Left ventricle myocardium inferior (tissue), 1 donor: ENCODE measurements at regions not wholly inside any gene's neighbourhood (a gene's known extent, or its start where the extent isn't known, plus 50 kb on each side); places are given as distances from the start of the nearest gene placed in this dataset.
"Not testable (repeated sequence)": the region's sequence is repeated elsewhere in the genome, so short reads cannot be mapped to it uniquely, and the experiment has no call there.

Experiments
- DNase-seq: peaks from one replicate; pipeline ENCODE4 v3.0.0-alpha.2; 2020
- H3K27ac ChIP-seq: fragments of 200-600 bp; replicated peaks from 2 replicates; pipeline ENCODE4 v1.8.0; 2021
- H3K27me3 ChIP-seq: fragments of 200-600 bp; 2 replicates; pipeline ENCODE4 v1.8.0; 2021; ENCODE audit warnings: low read depth
- H3K36me3 ChIP-seq: fragments of 200-600 bp; 2 replicates; pipeline ENCODE4 v1.8.0; 2021
- H3K4me1 ChIP-seq: fragments of 200-600 bp; 2 replicates; pipeline ENCODE4 v1.8.0; 2021
- H3K4me3 ChIP-seq: fragments of 200-600 bp; 2 replicates; pipeline ENCODE4 v1.8.0; 2021; ENCODE audit warnings: mild to moderate bottlenecking, moderate library complexity
- H3K9me3 ChIP-seq: fragments of 200-600 bp; replicated peaks from 2 replicates; pipeline ENCODE4 v1.8.0; 2021
- intact Hi-C: fragments of 100-400 bp; cut with micrococcal nuclease; formaldehyde crosslinking; loops from one replicate; pipeline ENCODE4 v1.11.0; 2022
- TF ChIP-seq, protein P1 (sequence below): fragments of 200-600 bp; IDR thresholded peaks from 2 replicates; pipeline ENCODE4 v1.8.0; 2021; ENCODE audit warnings: antibody characterized with exemption, mild to moderate bottlenecking, borderline replicate concordance
- donor health status: DM: no; HTN: yes; CAD: no; lungs with severe emphysema.

DNA sequence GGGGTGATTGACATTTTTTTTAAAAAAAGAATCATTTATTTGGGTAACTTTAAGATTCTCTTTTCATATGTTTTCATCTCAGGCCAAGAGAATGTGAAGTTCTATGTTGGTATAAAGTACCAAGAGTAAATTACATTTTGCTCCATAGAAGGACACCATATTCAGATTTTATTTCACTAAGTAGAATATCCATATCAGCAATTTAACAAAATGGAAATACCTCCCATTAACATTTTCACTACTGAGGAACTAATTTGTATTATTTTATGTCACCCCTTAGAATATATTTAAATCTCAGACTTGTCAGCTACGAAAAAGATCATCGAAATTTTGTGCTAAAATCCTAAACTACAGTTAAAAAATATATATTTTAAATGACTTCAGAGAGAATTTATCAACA lies 274.3 kb downstream of the SEMA3D start:
- Histone ChIP-seq H3K9me3 (no peaks in the 10 kb centered on the region), H3K27me3 (no peaks in the 10 kb centered on the region), H3K4me1 (no peaks in the 10 kb centered on the region), H3K27ac (no peak overlapping the region), H3K36me3 (no peaks in the 10 kb centered on the region), H3K4me3 (no peak overlapping the region)
- TF ChIP-seq, protein P1, sequence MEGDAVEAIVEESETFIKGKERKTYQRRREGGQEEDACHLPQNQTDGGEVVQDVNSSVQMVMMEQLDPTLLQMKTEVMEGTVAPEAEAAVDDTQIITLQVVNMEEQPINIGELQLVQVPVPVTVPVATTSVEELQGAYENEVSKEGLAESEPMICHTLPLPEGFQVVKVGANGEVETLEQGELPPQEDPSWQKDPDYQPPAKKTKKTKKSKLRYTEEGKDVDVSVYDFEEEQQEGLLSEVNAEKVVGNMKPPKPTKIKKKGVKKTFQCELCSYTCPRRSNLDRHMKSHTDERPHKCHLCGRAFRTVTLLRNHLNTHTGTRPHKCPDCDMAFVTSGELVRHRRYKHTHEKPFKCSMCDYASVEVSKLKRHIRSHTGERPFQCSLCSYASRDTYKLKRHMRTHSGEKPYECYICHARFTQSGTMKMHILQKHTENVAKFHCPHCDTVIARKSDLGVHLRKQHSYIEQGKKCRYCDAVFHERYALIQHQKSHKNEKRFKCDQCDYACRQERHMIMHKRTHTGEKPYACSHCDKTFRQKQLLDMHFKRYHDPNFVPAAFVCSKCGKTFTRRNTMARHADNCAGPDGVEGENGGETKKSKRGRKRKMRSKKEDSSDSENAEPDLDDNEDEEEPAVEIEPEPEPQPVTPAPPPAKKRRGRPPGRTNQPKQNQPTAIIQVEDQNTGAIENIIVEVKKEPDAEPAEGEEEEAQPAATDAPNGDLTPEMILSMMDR = no peak
- no peak for DNase-seq
- intact Hi-C loops = no loop called here

DNA sequence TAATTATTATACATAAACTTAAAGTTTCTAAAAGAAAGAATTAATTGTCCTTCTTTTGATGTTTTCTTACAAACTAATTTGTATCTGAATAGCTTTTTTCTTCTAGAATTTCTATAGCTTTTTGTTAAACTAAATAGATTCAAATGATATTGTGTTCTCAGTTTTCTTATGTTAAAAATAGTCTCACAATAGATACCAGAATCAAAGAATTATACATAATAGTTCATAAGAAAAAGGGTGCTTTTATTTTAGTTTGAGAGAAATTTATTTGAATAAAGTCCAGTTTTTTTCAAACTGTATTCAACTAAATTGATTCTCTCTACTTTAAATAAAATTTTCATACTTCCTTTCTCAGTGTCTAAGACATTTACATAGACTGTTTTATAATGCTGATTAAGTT lies 274.8 kb downstream of the SEMA3D start:
- no peaks in the 10 kb centered on the region for H3K36me3 ChIP-seq
- intact Hi-C loops = no loop called here
- no peak for DNase-seq
- H3K4me1 ChIP-seq = no peaks in the 10 kb centered on the region
- no peaks in the 10 kb centered on the region for H3K9me3 ChIP-seq
- TF ChIP-seq, protein P1 = no peak
- no peaks in the 10 kb centered on the region for H3K27me3 ChIP-seq
- no peak overlapping the region for H3K27ac ChIP-seq
- H3K4me3 ChIP-seq = no peak overlapping the region

DNA sequence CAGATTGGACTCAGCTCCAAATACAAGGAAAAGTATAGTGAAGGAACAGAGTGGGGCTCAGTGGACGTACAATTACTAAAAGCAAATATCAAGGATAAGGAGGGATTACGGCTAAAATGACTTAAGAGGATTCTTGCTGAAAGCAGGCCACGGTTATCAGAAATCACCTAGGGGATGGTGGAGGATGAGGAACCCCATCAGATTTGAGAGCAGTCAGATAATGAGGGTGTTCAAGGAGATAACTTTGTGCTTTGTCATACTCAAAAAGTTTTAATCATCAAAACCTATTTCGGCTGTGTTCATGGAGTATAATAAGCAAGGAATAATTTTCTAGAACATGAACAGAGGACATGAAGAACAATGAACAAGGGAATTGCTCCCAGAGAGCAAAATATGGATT lies 275.8 kb downstream of the SEMA3D start:
- H3K27me3 ChIP-seq = no peaks in the 10 kb centered on the region
- no peak overlapping the region for H3K27ac ChIP-seq

DNA sequence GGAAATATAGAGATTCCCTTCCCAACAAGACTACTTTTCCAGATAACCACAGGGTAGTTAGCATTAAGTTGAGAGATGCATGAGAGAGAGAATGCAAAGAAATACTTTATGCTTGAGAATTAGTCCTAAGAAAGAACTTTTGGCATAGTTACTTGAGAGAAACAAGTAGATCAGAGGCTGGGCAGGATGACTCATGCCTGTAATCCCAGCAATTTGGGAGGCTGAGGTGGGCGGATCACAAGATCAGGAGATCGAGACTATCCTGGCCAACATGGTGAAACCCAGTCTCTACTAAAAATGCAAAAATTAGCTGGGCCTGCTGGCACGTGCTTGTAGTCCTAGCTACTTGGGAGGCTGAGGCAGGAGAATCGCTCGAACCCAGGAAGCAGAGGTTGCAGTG lies 276.5 kb downstream of the SEMA3D start:
- H3K4me1 ChIP-seq, intact Hi-C loops, H3K9me3 ChIP-seq, H3K27me3 ChIP-seq, H3K36me3 ChIP-seq, DNase-seq, H3K27ac ChIP-seq, H3K4me3 ChIP-seq: not testable (repeated sequence)

More for the DNA sequence above, 275.8 kb downstream of the SEMA3D start:
- no peaks in the 10 kb centered on the region for H3K36me3 ChIP-seq
- TF ChIP-seq, protein P1 = no peak
- H3K4me1 ChIP-seq = no peaks in the 10 kb centered on the region
- H3K9me3 ChIP-seq = no peaks in the 10 kb centered on the region
- intact Hi-C loops = no loop called here
- no peak overlapping the region for H3K4me3 ChIP-seq
- no peak for DNase-seq

DNA sequence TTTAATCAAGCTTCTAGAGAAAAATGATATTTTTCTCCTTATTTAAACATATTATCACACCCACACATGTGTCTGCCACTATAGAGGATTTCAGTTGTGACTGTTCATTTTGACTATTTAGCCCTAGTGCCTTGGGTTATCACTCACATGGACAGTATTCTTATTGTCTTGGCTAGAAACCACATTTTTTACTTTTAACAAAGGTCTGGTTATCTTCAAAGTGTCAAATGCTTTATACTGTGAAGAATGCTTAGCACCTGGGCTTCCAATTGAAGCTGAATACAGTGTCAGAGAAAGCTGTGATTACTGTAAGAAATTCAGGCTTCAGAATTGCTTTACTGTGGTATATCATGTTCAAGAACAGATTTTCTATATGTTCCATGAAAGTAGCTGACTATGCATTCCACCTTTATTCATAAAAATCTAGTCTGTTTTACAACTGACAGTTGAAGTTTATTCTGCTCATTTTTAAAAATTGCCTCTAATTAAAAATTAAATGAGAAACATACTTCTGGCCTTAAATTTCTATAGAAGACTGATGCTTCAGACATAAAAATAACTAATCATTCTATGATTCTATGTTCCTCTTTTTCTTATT lies 278.6 kb downstream of the SEMA3D start:
- H3K4me3 ChIP-seq = no peak overlapping the region
- TF ChIP-seq, protein P1 = no peak
- no peaks in the 10 kb centered on the region for H3K36me3 ChIP-seq
- no peaks in the 10 kb centered on the region for H3K9me3 ChIP-seq
- no peaks in the 10 kb centered on the region for H3K4me1 ChIP-seq
- H3K27me3 ChIP-seq = no peaks in the 10 kb centered on the region
- no peak overlapping the region for H3K27ac ChIP-seq
- DNase-seq = no peak
- intact Hi-C loops = no loop called here

DNA sequence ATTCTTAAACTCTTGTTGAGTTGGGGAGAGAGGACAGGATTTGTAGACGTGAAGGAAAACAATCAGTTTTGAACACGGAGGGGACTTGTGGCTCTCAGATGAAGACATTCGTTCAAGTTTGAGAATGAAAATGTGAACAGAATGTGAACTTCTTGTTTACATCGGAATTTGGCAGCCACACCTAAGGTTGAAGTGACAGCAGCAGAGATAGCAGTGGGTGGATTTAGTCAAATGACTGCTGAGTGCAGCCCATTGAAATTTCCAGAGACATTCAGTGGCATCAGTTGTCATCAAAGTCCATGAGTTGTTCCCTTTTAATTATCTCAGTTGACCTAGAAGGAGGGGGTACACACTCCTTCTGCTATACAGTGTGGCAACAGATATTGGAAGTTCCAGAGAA lies 280.0 kb downstream of the SEMA3D start:
- no peaks in the 10 kb centered on the region for H3K27me3 ChIP-seq
- no peak overlapping the region for H3K4me3 ChIP-seq
- no peak for DNase-seq
- H3K27ac ChIP-seq = no peak overlapping the region
- H3K36me3 ChIP-seq = no peaks in the 10 kb centered on the region
- TF ChIP-seq, protein P1 = no peak
- no peaks in the 10 kb centered on the region for H3K9me3 ChIP-seq
- H3K4me1 ChIP-seq = no peaks in the 10 kb centered on the region
- intact Hi-C loops = no loop called here
